Neural progenitor cell (in vitro differentiated cells): ENCODE measurements at regions not wholly inside any gene's neighbourhood (a gene's known extent, or its start where the extent isn't known, plus 50 kb on each side); places are given as distances from the start of the nearest gene placed in this dataset.

Source experiments
- DNase-seq: peaks from one replicate; pipeline ENCODE4 v3.0.0-alpha.2; 2016; ENCODE audit warnings: low spot score
- H2AFZ ChIP-seq: fragments of 200-600 bp; sonication (generic); replicated peaks from 2 replicates; pipeline ENCODE4 v1.6.1; 2016; ENCODE audit warnings: antibody characterized with exemption
- H3F3A ChIP-seq: fragments of 200-600 bp; sonication (generic); 2 replicates; pipeline ENCODE4 v1.6.1; 2016; ENCODE audit warnings: antibody characterized with exemption, low read depth
- H3K27ac ChIP-seq: fragments of 200-600 bp; sonication (generic); 2 replicates; pipeline ENCODE4 v1.5.1; 2016; ENCODE audit warnings: mild to moderate bottlenecking
- H3K27me3 ChIP-seq: fragments of 200-600 bp; sonication (generic); 2 replicates; pipeline ENCODE4 v1.6.1; 2016; ENCODE audit warnings: mild to moderate bottlenecking, moderate library complexity
- H3K36me3 ChIP-seq: fragments of 200-600 bp; sonication (generic); 2 replicates; pipeline ENCODE4 v1.5.1; 2016
- H3K4me1 ChIP-seq: fragments of 200-600 bp; sonication (generic); 2 replicates; pipeline ENCODE4 v1.6.1; 2016; ENCODE audit warnings: mixed run types
- H3K4me2 ChIP-seq: fragments of 200-600 bp; sonication (generic); 2 replicates; pipeline ENCODE4 v1.6.1; 2016
- H3K4me3 ChIP-seq: fragments of 200-600 bp; sonication (generic); 2 replicates; pipeline ENCODE4 v1.5.1; 2016
- H3K79me2 ChIP-seq: fragments of 200-600 bp; sonication (generic); 2 replicates; pipeline ENCODE4 v1.6.1; 2016; ENCODE audit warnings: low read depth
- H3K9ac ChIP-seq: fragments of 200-600 bp; sonication (generic); 2 replicates; pipeline ENCODE4 v1.6.1; 2016
- H3K9me3 ChIP-seq: fragments of 200-600 bp; sonication (generic); 2 replicates; pipeline ENCODE4 v1.5.1; 2016; ENCODE audit warnings: low read depth
- H4K20me1 ChIP-seq: fragments of 200-600 bp; sonication (generic); 2 replicates; pipeline ENCODE4 v1.6.1; 2016; ENCODE audit warnings: low read depth
- H3K27ac Mint-ChIP-seq: 3 replicates; pipeline ENCODE4 v1.8.0; 2021; ENCODE audit warnings: mixed read lengths
- H3K27me3 Mint-ChIP-seq: 2 replicates; pipeline ENCODE4 v1.8.0; 2022; ENCODE audit warnings: low read depth, mild to moderate bottlenecking, inconsistent platforms, moderate library complexity, mixed read lengths; ENCODE audit not compliant: insufficient read depth
- H3K36me3 Mint-ChIP-seq: 3 replicates; pipeline ENCODE4 v1.8.0; 2021; ENCODE audit warnings: mixed read lengths
- H3K4me1 Mint-ChIP-seq: 3 replicates; pipeline ENCODE4 v1.8.0; 2021; ENCODE audit warnings: mixed read lengths
- H3K4me3 Mint-ChIP-seq: 3 replicates; pipeline ENCODE4 v1.8.0; 2021; ENCODE audit warnings: mild to moderate bottlenecking, moderate library complexity, mixed read lengths
- H3K9me3 Mint-ChIP-seq: 3 replicates; pipeline ENCODE4 v1.8.0; 2020; ENCODE audit warnings: mixed read lengths
- EZH2 ChIP-seq: fragments of 200-600 bp; sonication (generic); IDR thresholded peaks from 2 replicates; pipeline ENCODE4 v1.6.1; 2017; ENCODE audit warnings: antibody characterized with exemption, mild to moderate bottlenecking, moderate library complexity
- EZH2phosphoT487 ChIP-seq: fragments of 200-600 bp; sonication (generic); IDR thresholded peaks from 2 replicates; pipeline ENCODE4 v1.6.1; 2017; ENCODE audit warnings: antibody characterized with exemption
- TF ChIP-seq, protein P1 (sequence below): fragments of 200-600 bp; sonication (generic); IDR thresholded peaks from 2 replicates; pipeline ENCODE4 v1.5.1; 2017; ENCODE audit warnings: antibody characterized with exemption, mild to moderate bottlenecking

DNA sequence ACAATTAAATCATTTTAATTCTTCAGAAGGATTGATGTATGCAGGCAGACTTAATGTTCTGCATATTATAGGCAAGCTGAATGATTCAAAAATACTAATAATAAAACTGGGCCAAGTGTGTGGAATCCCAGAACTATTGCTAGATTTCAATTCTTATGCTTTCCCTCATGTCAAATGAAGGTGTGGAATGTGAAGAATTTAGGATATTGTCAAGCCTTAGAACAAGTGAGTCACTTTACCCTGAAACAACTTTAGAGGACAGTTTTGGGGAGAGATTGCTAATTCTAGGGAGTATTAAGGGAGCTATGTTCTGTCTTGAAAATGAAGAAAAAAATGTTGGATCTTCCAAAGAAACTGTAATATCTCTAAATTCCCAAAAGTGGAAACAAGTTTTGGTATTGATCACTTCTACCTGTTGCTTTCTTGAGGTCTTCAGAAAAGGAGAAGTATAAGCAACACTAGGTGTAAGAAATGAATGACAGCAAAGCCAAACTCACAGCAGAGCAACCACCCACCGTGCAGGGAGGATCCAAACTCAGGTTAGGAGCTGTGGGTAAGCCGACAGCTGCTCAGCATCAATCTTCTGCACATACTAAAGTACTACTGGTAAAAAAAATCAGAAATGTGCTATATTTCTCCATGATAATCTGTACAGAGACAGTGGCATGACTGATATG is 818.1 kb downstream of the SLC4A3 start:
- no peaks in the 10 kb centered on the region for H3K9me3 ChIP-seq

DNA sequence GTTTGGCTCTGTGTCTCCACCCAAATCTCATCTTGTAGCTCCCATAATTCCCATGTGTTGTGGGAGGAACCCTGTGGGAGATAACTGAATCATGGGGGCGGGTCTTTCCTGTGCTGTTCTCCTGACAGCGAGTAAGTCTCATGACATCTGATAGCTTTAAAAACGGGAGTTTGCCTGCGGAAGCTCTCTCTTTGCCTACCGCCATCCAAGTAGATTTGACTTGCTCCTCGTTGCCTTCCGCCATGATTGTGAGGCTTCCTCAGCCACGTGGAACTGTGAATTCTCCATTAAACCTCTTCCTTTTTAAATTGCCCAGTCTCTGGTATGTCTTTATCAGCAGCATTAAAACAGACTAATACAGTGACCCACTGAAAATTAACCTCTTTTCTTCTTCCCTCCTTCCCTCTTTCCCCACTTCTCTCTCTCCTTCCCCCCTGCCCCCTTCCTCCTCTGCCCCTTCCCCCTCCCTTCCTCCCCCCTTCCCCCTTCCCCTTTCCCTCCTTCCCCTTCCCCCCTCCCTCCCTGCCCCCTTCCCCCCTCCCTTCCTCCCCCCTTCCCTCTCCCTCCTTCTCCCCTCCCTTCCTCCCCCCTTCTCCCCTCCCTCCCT is 818.8 kb downstream of the SLC4A3 start:
- Histone ChIP-seq H3K27me3 (no peaks in the 10 kb centered on the region), H3K79me2 (no peaks in the 10 kb centered on the region), H3K4me3 (no peak overlapping the region), H3K36me3 (no peaks in the 10 kb centered on the region), H3K4me1 (no peaks in the 10 kb centered on the region), H3K9ac (no peak overlapping the region), H3F3A (no peaks in the 10 kb centered on the region), H3K9me3 (no peaks in the 10 kb centered on the region), H4K20me1 (no peaks in the 10 kb centered on the region), H3K4me2 (no peak overlapping the region), H3K27ac (no peak overlapping the region), H2AFZ (no peak overlapping the region)
- TF ChIP-seq, protein P1, sequence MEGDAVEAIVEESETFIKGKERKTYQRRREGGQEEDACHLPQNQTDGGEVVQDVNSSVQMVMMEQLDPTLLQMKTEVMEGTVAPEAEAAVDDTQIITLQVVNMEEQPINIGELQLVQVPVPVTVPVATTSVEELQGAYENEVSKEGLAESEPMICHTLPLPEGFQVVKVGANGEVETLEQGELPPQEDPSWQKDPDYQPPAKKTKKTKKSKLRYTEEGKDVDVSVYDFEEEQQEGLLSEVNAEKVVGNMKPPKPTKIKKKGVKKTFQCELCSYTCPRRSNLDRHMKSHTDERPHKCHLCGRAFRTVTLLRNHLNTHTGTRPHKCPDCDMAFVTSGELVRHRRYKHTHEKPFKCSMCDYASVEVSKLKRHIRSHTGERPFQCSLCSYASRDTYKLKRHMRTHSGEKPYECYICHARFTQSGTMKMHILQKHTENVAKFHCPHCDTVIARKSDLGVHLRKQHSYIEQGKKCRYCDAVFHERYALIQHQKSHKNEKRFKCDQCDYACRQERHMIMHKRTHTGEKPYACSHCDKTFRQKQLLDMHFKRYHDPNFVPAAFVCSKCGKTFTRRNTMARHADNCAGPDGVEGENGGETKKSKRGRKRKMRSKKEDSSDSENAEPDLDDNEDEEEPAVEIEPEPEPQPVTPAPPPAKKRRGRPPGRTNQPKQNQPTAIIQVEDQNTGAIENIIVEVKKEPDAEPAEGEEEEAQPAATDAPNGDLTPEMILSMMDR, result no peak
- TF ChIP-seq EZH2phosphoT487 (no peak), EZH2 (no peak)
- H3K4me3 Mint-ChIP-seq, result no peak overlapping the region
- DNase-seq, result no peak
- H3K27ac Mint-ChIP-seq, result no peak overlapping the region
- no peaks in the 10 kb centered on the region for H3K27me3 Mint-ChIP-seq
- H3K4me1 Mint-ChIP-seq, result no peaks in the 10 kb centered on the region
- peaks cover 2% of the 10 kb centered on the region for H3K9me3 Mint-ChIP-seq
- H3K36me3 Mint-ChIP-seq, result no peaks in the 10 kb centered on the region

More for the DNA sequence above, 818.1 kb downstream of the SLC4A3 start:
- Mint-ChIP-seq H3K27ac (no peak overlapping the region), H3K4me3 (no peak overlapping the region), H3K27me3 (no peaks in the 10 kb centered on the region), H3K36me3 (no peaks in the 10 kb centered on the region), H3K9me3 (peaks cover 2% of the 10 kb centered on the region), H3K4me1 (no peaks in the 10 kb centered on the region)
- no peaks in the 10 kb centered on the region for H4K20me1 ChIP-seq
- TF ChIP-seq, protein P1, result no peak
- TF ChIP-seq EZH2 (no peak), EZH2phosphoT487 (no peak)
- no peaks in the 10 kb centered on the region for H3F3A ChIP-seq
- no peak overlapping the region for H3K4me3 ChIP-seq
- H3K27ac ChIP-seq, result no peak overlapping the region
- no peaks in the 10 kb centered on the region for H3K27me3 ChIP-seq
- H3K36me3 ChIP-seq, result no peaks in the 10 kb centered on the region
- no peaks in the 10 kb centered on the region for H3K79me2 ChIP-seq
- no peak overlapping the region for H3K4me2 ChIP-seq
- H2AFZ ChIP-seq, result no peak overlapping the region
- no peak overlapping the region for H3K9ac ChIP-seq
- no peak for DNase-seq
- no peaks in the 10 kb centered on the region for H3K4me1 ChIP-seq

DNA sequence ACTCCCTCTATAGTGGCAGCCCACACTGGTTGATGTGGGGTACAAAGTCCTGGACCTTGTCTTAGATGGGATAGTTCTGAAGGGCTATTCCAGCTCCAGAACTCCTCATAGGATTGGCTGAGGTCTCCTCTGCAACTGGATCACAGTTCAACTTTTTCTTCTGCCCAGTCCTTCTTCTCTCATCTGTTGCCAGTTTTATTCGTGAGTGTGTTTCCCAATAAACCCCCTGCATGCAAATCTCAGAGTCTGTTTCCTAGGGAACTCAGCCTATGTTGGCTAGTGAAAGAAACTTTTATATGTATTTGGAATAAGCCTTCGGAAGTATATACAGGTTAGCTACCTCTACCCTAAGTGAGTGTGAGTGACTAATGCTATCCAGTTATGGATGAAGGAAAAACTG is 823.4 kb downstream of the SLC4A3 start:
- no peaks in the 10 kb centered on the region for H3K27me3 Mint-ChIP-seq
- Histone ChIP-seq H3K27me3 (no peaks in the 10 kb centered on the region), H3F3A (no peaks in the 10 kb centered on the region), H3K27ac (no peak overlapping the region), H3K9me3 (no peaks in the 10 kb centered on the region), H3K9ac (no peak overlapping the region), H2AFZ (no peak overlapping the region), H3K4me3 (no peak overlapping the region), H3K4me1 (peaks cover 4% of the 10 kb centered on the region), H3K36me3 (no peaks in the 10 kb centered on the region), H3K79me2 (no peaks in the 10 kb centered on the region), H3K4me2 (no peak overlapping the region), H4K20me1 (no peaks in the 10 kb centered on the region)
- peaks cover 2% of the 10 kb centered on the region for H3K9me3 Mint-ChIP-seq
- no peak for DNase-seq
- TF ChIP-seq EZH2 (no peak), EZH2phosphoT487 (no peak)
- TF ChIP-seq, protein P1, result no peak
- H3K27ac Mint-ChIP-seq, result no peak overlapping the region
- H3K36me3 Mint-ChIP-seq, result no peaks in the 10 kb centered on the region
- H3K4me3 Mint-ChIP-seq, result no peak overlapping the region
- H3K4me1 Mint-ChIP-seq, result no peaks in the 10 kb centered on the region
